ENCODE measurements at regions not wholly inside any gene's neighbourhood (a gene's known extent, or its start where the extent isn't known, plus 50 kb on each side); places are given as distances from the start of the nearest gene placed in this dataset.

DNA sequence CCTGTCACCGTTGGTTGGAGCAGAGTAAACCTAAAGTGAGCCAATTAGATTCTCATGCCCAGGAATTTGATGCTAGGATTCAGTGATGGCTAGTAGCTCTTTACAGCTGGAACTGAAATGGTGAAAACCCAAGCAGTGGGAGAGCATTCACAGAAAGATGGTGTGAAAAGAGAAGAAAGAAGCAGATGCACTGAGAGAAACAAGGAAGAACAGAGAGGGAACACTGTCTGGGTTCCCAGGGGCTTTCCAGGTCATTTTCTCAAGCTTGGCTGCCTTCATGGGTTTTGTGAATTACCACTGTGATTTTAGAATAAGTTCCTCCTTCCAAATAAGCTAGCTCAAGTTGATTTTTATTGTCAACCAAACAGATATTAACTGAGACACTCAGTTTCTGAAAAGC, 104.1 kb upstream of the AKIRIN2 start:
- POLR2A ChIA-PET, result no interaction called here
- TF ChIP-seq HDGF (IDR thresholded peaks at IDR 0.05; ENCODE audit: borderline replicate concordance), result no peak
- TF ChIP-seq L3MBTL2 (conservative IDR thresholded peaks at IDR 0.05), result no peak
- TF ChIP-seq NFRKB (IDR thresholded peaks at IDR 0.05), result no peak
- TF ChIP-seq CTBP1 (IDR thresholded peaks at IDR 0.05; ENCODE audit: borderline replicate concordance), result no peak
- TF ChIP-seq, protein P1, sequence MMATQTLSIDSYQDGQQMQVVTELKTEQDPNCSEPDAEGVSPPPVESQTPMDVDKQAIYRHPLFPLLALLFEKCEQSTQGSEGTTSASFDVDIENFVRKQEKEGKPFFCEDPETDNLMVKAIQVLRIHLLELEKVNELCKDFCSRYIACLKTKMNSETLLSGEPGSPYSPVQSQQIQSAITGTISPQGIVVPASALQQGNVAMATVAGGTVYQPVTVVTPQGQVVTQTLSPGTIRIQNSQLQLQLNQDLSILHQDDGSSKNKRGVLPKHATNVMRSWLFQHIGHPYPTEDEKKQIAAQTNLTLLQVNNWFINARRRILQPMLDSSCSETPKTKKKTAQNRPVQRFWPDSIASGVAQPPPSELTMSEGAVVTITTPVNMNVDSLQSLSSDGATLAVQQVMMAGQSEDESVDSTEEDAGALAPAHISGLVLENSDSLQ (IDR thresholded peaks at IDR 0.05), result no peak
- TF ChIP-seq ZNF384 (IDR thresholded peaks at IDR 0.05), result no peak
- no peak for TF ChIP-seq SUZ12 (IDR thresholded peaks at IDR 0.05)
- no peak for TF ChIP-seq FOXM1 (IDR thresholded peaks at IDR 0.05; ENCODE audit: borderline replicate concordance)
- no peak for TF ChIP-seq SP1 (IDR thresholded peaks at IDR 0.05)
- no peak for TF ChIP-seq FOXK2 (IDR thresholded peaks at IDR 0.05)
- no peak for TF ChIP-seq BHLHE40 (IDR thresholded peaks at IDR 0.05; ENCODE audit: borderline replicate concordance)
- TF ChIP-seq ELF4 (IDR thresholded peaks at IDR 0.05), result no peak
- no peak for DNase-seq (ENCODE audit: extremely low spot score)
- CTCF ChIA-PET, result interaction anchor here (1.1 kb wide), 1 partner anchor 11 kb away, joined by 4 read pairs; no protein-coding TSS in a partner anchor

DNA sequence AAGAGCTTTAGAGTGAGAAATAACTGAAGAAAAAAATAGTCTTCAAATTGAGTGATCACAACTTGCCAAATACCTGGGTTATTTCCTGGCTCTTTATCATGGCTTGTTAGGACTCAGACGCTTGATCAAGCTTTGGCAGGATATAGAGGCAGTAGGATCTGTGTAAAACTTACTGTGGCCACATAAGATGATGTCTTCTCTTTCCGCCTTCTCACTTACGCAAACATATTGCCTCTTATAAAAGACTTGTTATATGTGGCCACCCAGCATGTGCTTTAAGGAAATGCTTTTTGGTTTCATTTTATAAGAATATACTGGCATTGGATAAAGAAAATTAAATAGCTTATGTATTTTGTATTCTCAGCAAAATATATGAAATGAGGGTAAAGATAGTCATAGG, 101.8 kb upstream of the AKIRIN2 start:
- TF ChIP-seq LEF1 (IDR thresholded peaks at IDR 0.05; ENCODE audit: borderline replicate concordance) (no peak), ARNT (IDR thresholded peaks at IDR 0.05) (no peak), BHLHE40 (IDR thresholded peaks at IDR 0.05; ENCODE audit: borderline replicate concordance) (no peak), CTBP1 (IDR thresholded peaks at IDR 0.05; ENCODE audit: borderline replicate concordance) (no peak), FOXK2 (IDR thresholded peaks at IDR 0.05) (no peak), SP1 (IDR thresholded peaks at IDR 0.05) (no peak), NFRKB (IDR thresholded peaks at IDR 0.05) (no peak), SUZ12 (IDR thresholded peaks at IDR 0.05) (no peak), FOXA1 (IDR thresholded peaks at IDR 0.05) (no peak), ELF4 (IDR thresholded peaks at IDR 0.05) (no peak), TARDBP (IDR thresholded peaks at IDR 0.05) (no peak), ZNF384 (IDR thresholded peaks at IDR 0.05) (no peak), HDGF (IDR thresholded peaks at IDR 0.05; ENCODE audit: borderline replicate concordance) (no peak), FOXM1 (IDR thresholded peaks at IDR 0.05; ENCODE audit: borderline replicate concordance) (no peak), L3MBTL2 (conservative IDR thresholded peaks at IDR 0.05) (no peak)
- TF ChIP-seq, protein P1 (IDR thresholded peaks at IDR 0.05), result no peak
- DNase-seq (ENCODE audit: extremely low spot score), result no peak
- CTCF ChIA-PET, result no interaction called here
- POLR2A ChIA-PET, result no interaction called here

DNA sequence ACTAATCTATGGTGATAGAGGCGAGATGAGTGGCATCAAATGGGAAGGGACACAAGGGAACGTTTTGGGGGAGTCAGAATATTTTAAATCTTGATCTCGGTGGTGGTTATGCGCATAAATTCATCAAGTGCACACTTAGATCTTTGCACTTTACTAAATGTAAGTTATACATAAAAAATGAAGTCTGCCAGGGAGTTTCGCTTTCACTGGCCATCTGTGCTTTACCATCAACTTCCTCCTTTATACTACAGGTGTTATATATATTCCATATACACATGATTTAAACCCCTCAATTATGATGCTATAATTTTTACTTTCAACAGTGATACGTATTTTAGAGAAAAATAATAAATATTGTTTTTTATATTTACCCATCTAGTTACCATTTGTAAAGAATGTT, 97.6 kb upstream of the AKIRIN2 start:
- ChIA-PET POLR2A (no interaction called here), CTCF (no interaction called here)
- no peak for DNase-seq (ENCODE audit: extremely low spot score)
- no peak for TF ChIP-seq L3MBTL2 (conservative IDR thresholded peaks at IDR 0.05)
- no peak for TF ChIP-seq SP1 (IDR thresholded peaks at IDR 0.05)
- no peak for TF ChIP-seq ZNF384 (IDR thresholded peaks at IDR 0.05)
- TF ChIP-seq CTBP1 (IDR thresholded peaks at IDR 0.05; ENCODE audit: borderline replicate concordance), result no peak
- TF ChIP-seq NFRKB (IDR thresholded peaks at IDR 0.05), result no peak
- no peak for TF ChIP-seq HDGF (IDR thresholded peaks at IDR 0.05; ENCODE audit: borderline replicate concordance)
- no peak for TF ChIP-seq TARDBP (IDR thresholded peaks at IDR 0.05)
- no peak for TF ChIP-seq FOXK2 (IDR thresholded peaks at IDR 0.05)
- no peak for TF ChIP-seq BHLHE40 (IDR thresholded peaks at IDR 0.05; ENCODE audit: borderline replicate concordance)
- TF ChIP-seq SUZ12 (IDR thresholded peaks at IDR 0.05), result no peak
- TF ChIP-seq ARNT (IDR thresholded peaks at IDR 0.05), result no peak
- TF ChIP-seq FOXA1 (IDR thresholded peaks at IDR 0.05), result no peak
- TF ChIP-seq FOXM1 (IDR thresholded peaks at IDR 0.05; ENCODE audit: borderline replicate concordance), result no peak
- no peak for TF ChIP-seq ELF4 (IDR thresholded peaks at IDR 0.05)
- TF ChIP-seq LEF1 (IDR thresholded peaks at IDR 0.05; ENCODE audit: borderline replicate concordance), result no peak
- TF ChIP-seq, protein P1 (IDR thresholded peaks at IDR 0.05), result no peak

DNA sequence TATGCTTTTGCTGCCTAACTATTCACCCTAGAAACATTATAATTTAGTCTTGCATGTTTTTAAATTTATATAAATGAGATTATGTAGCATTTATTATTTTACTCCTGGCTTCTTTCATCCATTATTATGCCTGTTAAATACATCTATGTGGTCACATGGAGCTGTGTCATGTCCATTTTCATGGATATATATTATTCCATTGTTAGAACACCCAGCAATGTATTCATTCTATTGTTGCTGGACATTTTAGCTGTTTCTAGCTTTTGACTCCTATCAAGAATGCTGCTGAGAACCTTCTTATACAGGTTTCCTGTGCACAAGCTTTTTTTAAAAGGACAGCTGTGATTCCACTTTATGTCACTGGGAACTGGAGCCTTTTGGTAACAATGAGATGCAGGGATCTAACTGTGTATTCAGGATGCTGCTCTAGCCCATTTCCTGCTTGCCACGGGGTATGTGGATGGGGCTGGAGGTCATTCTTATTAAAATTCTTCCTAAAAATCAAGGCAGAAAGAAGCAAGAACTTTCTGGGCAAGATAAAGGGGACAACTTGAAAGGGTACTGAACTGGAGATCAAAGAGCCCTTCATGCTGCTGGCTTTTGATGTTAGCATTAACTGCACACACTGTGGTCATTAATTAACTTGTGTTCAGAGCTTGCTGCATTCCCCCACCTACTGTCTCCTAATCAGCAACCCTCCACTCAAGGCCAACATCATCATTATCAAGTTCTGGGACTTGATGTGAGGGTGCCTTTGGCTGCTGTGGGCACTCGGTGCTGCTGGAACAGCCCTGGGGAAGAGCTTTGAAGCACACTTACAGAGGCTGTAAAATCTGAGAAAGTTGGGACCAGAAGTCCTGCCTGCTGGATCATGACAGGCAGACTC, 96.6 kb upstream of the AKIRIN2 start:
- TF ChIP-seq CTBP1 (IDR thresholded peaks at IDR 0.05; ENCODE audit: borderline replicate concordance) (no peak), HDGF (IDR thresholded peaks at IDR 0.05; ENCODE audit: borderline replicate concordance) (no peak), NFRKB (IDR thresholded peaks at IDR 0.05) (no peak), SP1 (IDR thresholded peaks at IDR 0.05) (no peak), FOXA1 (IDR thresholded peaks at IDR 0.05) (no peak), ARNT (IDR thresholded peaks at IDR 0.05) (no peak), L3MBTL2 (conservative IDR thresholded peaks at IDR 0.05) (no peak)
- DNase-seq (ENCODE audit: extremely low spot score), result no peak
- POLR2A ChIA-PET, result interaction anchor here (0.7 kb wide), 1 partner anchor 96 kb away, joined by 3 read pairs; the partner anchor contains the start of gene AKIRIN2
- CTCF ChIA-PET, result no interaction called here

DNA sequence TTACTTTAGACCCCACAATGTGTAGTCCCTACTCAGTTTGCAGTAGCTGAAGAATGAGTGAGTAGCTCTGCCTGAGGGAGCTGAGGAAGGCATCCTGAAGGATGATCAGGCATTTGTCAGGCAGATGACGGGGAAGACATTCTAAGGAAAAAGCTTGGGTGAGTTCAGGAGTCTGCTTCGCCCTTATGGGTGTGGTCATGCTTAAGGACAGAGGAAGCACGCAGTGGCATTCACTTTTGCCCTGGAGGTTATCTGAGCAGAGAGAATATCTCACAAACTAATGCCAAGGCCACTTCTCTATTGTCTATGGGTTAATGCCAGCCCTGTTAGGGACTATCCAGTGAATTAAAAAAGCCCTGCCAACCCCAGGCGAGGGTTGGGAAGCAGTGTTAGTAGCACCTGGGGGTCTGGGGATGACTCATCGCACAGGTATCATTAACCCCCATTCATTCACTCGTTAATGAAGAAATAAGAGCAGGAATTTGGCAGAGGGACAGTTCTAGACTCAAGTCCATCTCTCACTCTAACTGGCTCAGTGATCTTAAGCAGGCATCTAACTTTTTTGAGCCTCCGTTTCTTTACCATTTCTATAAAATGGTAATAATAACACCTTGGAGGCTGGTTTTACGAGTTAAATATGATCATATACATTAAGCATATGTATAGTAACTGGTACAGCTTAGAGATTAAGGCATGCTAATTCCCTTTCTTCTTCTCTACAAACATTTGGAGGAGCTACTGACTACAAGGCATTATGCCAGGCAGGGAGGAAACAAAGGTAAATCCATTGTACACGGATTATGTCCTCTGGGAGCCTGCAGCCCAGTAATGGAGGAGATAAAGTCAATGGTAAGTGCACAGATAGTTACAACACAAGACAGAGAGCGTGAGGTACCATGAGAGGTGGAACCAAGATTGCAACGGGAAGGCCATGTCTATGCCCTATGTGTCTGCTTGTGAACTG, 93.2 kb upstream of the AKIRIN2 start:
- CTCF ChIA-PET, result interaction anchor here (0.7 kb wide), 1 partner anchor 11 kb away, joined by 4 read pairs; no protein-coding TSS in a partner anchor
- no peak for TF ChIP-seq BHLHE40 (IDR thresholded peaks at IDR 0.05; ENCODE audit: borderline replicate concordance)
- no peak for TF ChIP-seq ARNT (IDR thresholded peaks at IDR 0.05)
- TF ChIP-seq FOXM1 (IDR thresholded peaks at IDR 0.05; ENCODE audit: borderline replicate concordance), result no peak
- no peak for TF ChIP-seq HDGF (IDR thresholded peaks at IDR 0.05; ENCODE audit: borderline replicate concordance)
- TF ChIP-seq SUZ12 (IDR thresholded peaks at IDR 0.05), result no peak
- TF ChIP-seq L3MBTL2 (conservative IDR thresholded peaks at IDR 0.05), result no peak
- no peak for TF ChIP-seq ZNF384 (IDR thresholded peaks at IDR 0.05)
- TF ChIP-seq LEF1 (IDR thresholded peaks at IDR 0.05; ENCODE audit: borderline replicate concordance), result no peak
- TF ChIP-seq TARDBP (IDR thresholded peaks at IDR 0.05), result no peak
- TF ChIP-seq FOXK2 (IDR thresholded peaks at IDR 0.05), result no peak
- TF ChIP-seq, protein P1 (IDR thresholded peaks at IDR 0.05), result no peak
- no peak for TF ChIP-seq ELF4 (IDR thresholded peaks at IDR 0.05)
- TF ChIP-seq SP1 (IDR thresholded peaks at IDR 0.05), result no peak
- TF ChIP-seq CTBP1 (IDR thresholded peaks at IDR 0.05; ENCODE audit: borderline replicate concordance), result no peak
- TF ChIP-seq FOXA1 (IDR thresholded peaks at IDR 0.05), result no peak
- TF ChIP-seq NFRKB (IDR thresholded peaks at IDR 0.05), result no peak
- DNase-seq (ENCODE audit: extremely low spot score), result no peak
- POLR2A ChIA-PET, result no interaction called here

Data from HEK293T (cell line).